Suprapubic skin (tissue), 4 donors: ENCODE measurements at regions not wholly inside any gene's neighbourhood (a gene's known extent, or its start where the extent isn't known, plus 50 kb on each side); places are given as distances from the start of the nearest gene placed in this dataset.

ENCODE experiments used
- DNase-seq, 2 donors: peaks; one replicate each; pipeline ENCODE4 v3.0.0-alpha.2; 2019; ENCODE audit warnings: low spot score in 2 of 2
- H3K27ac ChIP-seq: fragments of 200-600 bp; sonication (generic); one replicate; pipeline ENCODE4 v1.5.1; 2019
- H3K27me3 ChIP-seq: fragments of 200-600 bp; sonication (generic); one replicate; pipeline ENCODE4 v1.5.1; 2019
- H3K36me3 ChIP-seq: fragments of 200-600 bp; sonication (generic); one replicate; pipeline ENCODE4 v1.5.1; 2019
- H3K4me1 ChIP-seq: fragments of 200-600 bp; sonication (generic); one replicate; pipeline ENCODE4 v1.5.1; 2019
- H3K4me3 ChIP-seq: fragments of 200-600 bp; sonication (generic); one replicate; pipeline ENCODE4 v1.5.1; 2019; ENCODE audit warnings: mild to moderate bottlenecking
- H3K9me3 ChIP-seq: fragments of 200-600 bp; sonication (generic); one replicate; pipeline ENCODE4 v1.5.1; 2019
- CTCF ChIP-seq, 2 donors: fragments of 200-600 bp in 1 of 2; fragments of 450-650 bp in 1 of 2; sonication (generic) in 1 of 2; IDR thresholded peaks; one replicate each; pipeline ENCODE4 v1.5.1; 2016 to 2019; ENCODE audit warnings: antibody characterized with exemption in 2 of 2, mild to moderate bottlenecking in 1 of 2, moderate library complexity in 1 of 2
- EP300 ChIP-seq: sonication (generic); formaldehyde crosslinking; IDR thresholded peaks from one replicate; pipeline ENCODE4 v1.6.1; 2017; ENCODE audit warnings: antibody characterized with exemption
- POLR2A ChIP-seq, 2 donors: fragments of 450-650 bp; IDR thresholded peaks; one replicate each; pipeline ENCODE4 v1.6.1; 2017; ENCODE audit warnings: antibody characterized with exemption in 2 of 2, mild to moderate bottlenecking in 2 of 2, moderate library complexity in 2 of 2
- POLR2AphosphoS5 ChIP-seq, 3 donors: sonication (generic); formaldehyde crosslinking; IDR thresholded peaks; one replicate each; pipeline ENCODE4 v1.6.1; 2017; ENCODE audit warnings: antibody characterized with exemption in 3 of 3
- WGBS: methylation state at CpG from one replicate; pipeline ENCODE4 v1.1.5; 2018; 5-methylcytosine and 5-hydroxymethylcytosine counted together

GRCh38 chr2:8214036-8214615 lies 467.7 kb upstream of the ID2 start:
- Histone ChIP-seq H3K4me3 (no peak overlapping the region), H3K36me3 (no peaks in the 10 kb centered on the region), H3K9me3 (no peaks in the 10 kb centered on the region), H3K4me1 (peaks cover 10% of the 10 kb centered on the region), H3K27me3 (no peaks in the 10 kb centered on the region), H3K27ac (no peak overlapping the region)
- 89% methylated on average over 4 of the region's 4 CpGs for WGBS
- no peak for DNase-seq
- TF ChIP-seq POLR2AphosphoS5 (IDR thresholded peaks at IDR 0.05) (no peak), CTCF (IDR thresholded peaks at IDR 0.05) (no peak), EP300 (no peak), POLR2A (IDR thresholded peaks at IDR 0.05) (no peak)

DNA sequence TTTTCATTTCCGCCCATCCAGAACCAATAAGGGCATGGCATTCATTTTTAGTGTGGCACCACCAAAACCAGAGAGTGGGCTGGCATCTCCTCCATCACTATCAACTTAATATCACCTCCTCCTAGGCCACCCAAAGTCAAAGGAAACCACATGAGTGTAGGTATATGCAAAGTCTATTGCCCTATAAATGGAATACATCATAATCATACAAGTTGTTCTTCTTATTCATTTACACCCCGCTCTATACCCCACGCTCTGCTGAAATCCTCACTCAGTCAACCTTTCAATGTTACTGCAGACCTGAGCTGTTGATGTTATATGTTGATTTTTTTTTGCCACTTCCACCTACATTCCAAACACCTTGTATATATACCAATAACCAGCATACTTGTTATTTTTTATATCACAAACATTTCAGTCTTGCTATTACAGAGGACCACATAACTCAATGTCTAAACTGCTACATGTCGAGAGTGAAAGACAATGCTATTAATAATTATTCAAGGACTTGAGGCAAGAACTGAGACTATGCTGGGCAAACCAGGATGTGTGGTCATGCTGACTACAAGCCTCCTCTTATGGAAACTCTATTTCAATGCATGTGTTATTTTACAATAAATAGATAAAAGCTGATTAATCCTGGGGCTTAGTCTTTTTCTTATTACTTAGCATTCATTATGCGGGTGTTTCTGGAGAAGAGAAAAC lies 466.5 kb upstream of the ID2 start:
- DNase-seq, result no peak
- TF ChIP-seq CTCF (IDR thresholded peaks at IDR 0.05) (no peak), POLR2A (IDR thresholded peaks at IDR 0.05) (no peak), EP300 (no peak), POLR2AphosphoS5 (IDR thresholded peaks at IDR 0.05) (no peak)
- no peak overlapping the region for H3K27ac ChIP-seq
- H3K4me3 ChIP-seq, result no peak overlapping the region
- WGBS, result 90% methylated on average over 5 of the region's 5 CpGs
- no peaks in the 10 kb centered on the region for H3K9me3 ChIP-seq
- no peaks in the 10 kb centered on the region for H3K36me3 ChIP-seq
- H3K4me1 ChIP-seq, result peaks cover 10% of the 10 kb centered on the region
- H3K27me3 ChIP-seq, result no peaks in the 10 kb centered on the region

GRCh38 chr2:8215982-8216381 lies 465.9 kb upstream of the ID2 start:
- Histone ChIP-seq H3K4me3 (no peak overlapping the region), H3K36me3 (no peaks in the 10 kb centered on the region), H3K27me3 (no peaks in the 10 kb centered on the region), H3K9me3 (no peaks in the 10 kb centered on the region), H3K27ac (no peak overlapping the region), H3K4me1 (peaks cover 10% of the 10 kb centered on the region)
- no peak for DNase-seq
- TF ChIP-seq POLR2A (IDR thresholded peaks at IDR 0.05) (no peak), CTCF (IDR thresholded peaks at IDR 0.05) (no peak), EP300 (no peak), POLR2AphosphoS5 (IDR thresholded peaks at IDR 0.05) (no peak)
- 74% methylated on average over 6 of the region's 6 CpGs for WGBS

DNA sequence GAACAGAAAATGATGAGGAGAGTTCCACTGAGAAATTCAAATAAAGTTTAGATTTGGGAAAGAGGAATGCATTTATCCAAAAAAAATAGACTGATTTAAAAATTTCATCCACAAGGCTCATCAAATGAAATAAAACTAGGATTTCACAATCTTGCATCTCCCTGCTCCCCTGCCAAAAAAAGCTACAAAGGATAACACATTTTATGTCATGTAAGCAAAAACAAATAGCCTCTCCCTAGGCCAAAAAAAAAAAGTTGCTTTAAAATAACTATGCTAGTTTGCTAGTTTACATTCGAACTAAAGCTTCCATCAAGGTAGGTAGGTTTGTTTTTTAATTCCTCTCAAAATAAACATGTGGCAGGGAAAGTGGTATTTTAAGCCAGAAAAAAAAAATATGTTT lies 465.5 kb upstream of the ID2 start:
- peaks cover 10% of the 10 kb centered on the region for H3K4me1 ChIP-seq
- no peak for DNase-seq
- no peak overlapping the region for H3K27ac ChIP-seq
- WGBS, result 35% methylated on average over 1 of the region's 1 CpG
- H3K36me3 ChIP-seq, result no peaks in the 10 kb centered on the region
- H3K4me3 ChIP-seq, result no peak overlapping the region
- no peak for TF ChIP-seq EP300
- TF ChIP-seq POLR2AphosphoS5 (IDR thresholded peaks at IDR 0.05), result no peak
- TF ChIP-seq POLR2A (IDR thresholded peaks at IDR 0.05), result no peak
- no peak for TF ChIP-seq CTCF (IDR thresholded peaks at IDR 0.05)
- no peaks in the 10 kb centered on the region for H3K9me3 ChIP-seq
- no peaks in the 10 kb centered on the region for H3K27me3 ChIP-seq

GRCh38 chr2:8217468-8218030 lies 464.3 kb upstream of the ID2 start:
- no peak overlapping the region for H3K4me3 ChIP-seq
- H3K4me1 ChIP-seq, result peaks cover 10% of the 10 kb centered on the region
- TF ChIP-seq POLR2AphosphoS5 (IDR thresholded peaks at IDR 0.05), result peak in 1 of 3 donors; percentile 29
- TF ChIP-seq POLR2A (IDR thresholded peaks at IDR 0.05), result no peak
- no peaks in the 10 kb centered on the region for H3K9me3 ChIP-seq
- DNase-seq, result no peak
- H3K36me3 ChIP-seq, result no peaks in the 10 kb centered on the region
- no peaks in the 10 kb centered on the region for H3K27me3 ChIP-seq
- 75% methylated on average over 8 of the region's 9 CpGs for WGBS
- H3K27ac ChIP-seq, result peak overlapping the region; percentile 49
